ENCODE measurements at regions not wholly inside any gene's neighbourhood (a gene's known extent, or its start where the extent isn't known, plus 50 kb on each side); places are given as distances from the start of the nearest gene placed in this dataset.

- no peak for TF ChIP-seq CTCF (IDR thresholded peaks at IDR 0.05)
- no peak for TF ChIP-seq ETV6 (CRISPR knock-in tag; IDR thresholded peaks at IDR 0.05)
- TF ChIP-seq ZMAT4 (CRISPR knock-in tag; IDR thresholded peaks at IDR 0.05) = no peak
- TF ChIP-seq ZNF121 (CRISPR knock-in tag; IDR thresholded peaks at IDR 0.05) = no peak
- TF ChIP-seq JUN (CRISPR knock-in tag; IDR thresholded peaks at IDR 0.05) = no peak
- TF ChIP-seq HMGXB4 (CRISPR knock-in tag; IDR thresholded peaks at IDR 0.05) = no peak
- TF ChIP-seq ESRRA (CRISPR knock-in tag; IDR thresholded peaks at IDR 0.05; ENCODE audit: borderline replicate concordance) = no peak
These were observed 97.9 kb upstream of the CCDC160 start for GRCh38 chrX:134139090-134139489.

All from WTC11 (cell line).